BLaER1 (cell line): ENCODE measurements at regions not wholly inside any gene's neighbourhood (a gene's known extent, or its start where the extent isn't known, plus 50 kb on each side); places are given as distances from the start of the nearest gene placed in this dataset.
"Not testable (repeated sequence)": the region's sequence is repeated elsewhere in the genome, so short reads cannot be mapped to it uniquely, and the experiment has no call there.

ENCODE experiments used
- H3K27ac ChIP-seq: shearing (Covaris generic); formaldehyde crosslinking; 2 replicates; pipeline ENCODE4 v1.8.1; 2022
- H3K27me3 ChIP-seq: shearing (Covaris generic); formaldehyde crosslinking; 2 replicates; pipeline ENCODE4 v1.8.1; 2022
- H3K36me3 ChIP-seq: shearing (Covaris generic); formaldehyde crosslinking; 2 replicates; pipeline ENCODE4 v1.8.1; 2022
- H3K4me1 ChIP-seq: shearing (Covaris generic); formaldehyde crosslinking; 2 replicates; pipeline ENCODE4 v1.8.1; 2022
- H3K4me2 ChIP-seq: shearing (Covaris generic); formaldehyde crosslinking; 2 replicates; pipeline ENCODE4 v1.8.1; 2022
- H3K4me3 ChIP-seq: shearing (Covaris generic); formaldehyde crosslinking; 2 replicates; pipeline ENCODE4 v1.8.1; 2022
- H3K9ac ChIP-seq: shearing (Covaris generic); formaldehyde crosslinking; 2 replicates; pipeline ENCODE4 v1.8.1; 2022
- H3K9me3 ChIP-seq: shearing (Covaris generic); formaldehyde crosslinking; 2 replicates; pipeline ENCODE4 v1.8.1; 2022
- H4K20me1 ChIP-seq: shearing (Covaris generic); formaldehyde crosslinking; 2 replicates; pipeline ENCODE4 v1.8.1; 2022
- Cebpa-rat ChIP-seq: shearing (Covaris generic); IDR thresholded peaks from 2 replicates; pipeline ENCODE4 v1.8.1; 2022

GRCh38 chr6:112478036-112478435 is 130.9 kb downstream of the RFPL4B start:
- Histone ChIP-seq H3K27ac (no peak overlapping the region), H3K9me3 (0 out of 2 replicates have a peak, but pooled peaks cover 6% of the 10 kb centered on the region), H3K9ac (no peak overlapping the region), H3K27me3 (no peaks in the 10 kb centered on the region), H3K4me1 (peaks cover 7% of the 10 kb centered on the region), H4K20me1 (no peaks in the 10 kb centered on the region), H3K36me3 (no peaks in the 10 kb centered on the region), H3K4me3 (no peak overlapping the region), H3K4me2 (no peak overlapping the region)
- TF ChIP-seq Cebpa-rat, result no peak

- not testable (repeated sequence) for H3K9me3 ChIP-seq, H3K9ac ChIP-seq, H3K36me3 ChIP-seq, H3K27ac ChIP-seq, H3K4me1 ChIP-seq, H3K4me3 ChIP-seq, H4K20me1 ChIP-seq, H3K27me3 ChIP-seq, H3K4me2 ChIP-seq
Measured at GRCh38 chr6:112479975-112480374, 132.8 kb downstream of the RFPL4B start.

- H3K9ac ChIP-seq, result no peak overlapping the region
- no peak for TF ChIP-seq Cebpa-rat
- H3K9me3 ChIP-seq, result 0 out of 2 replicates have a peak, but pooled peaks cover 6% of the 10 kb centered on the region
- H3K4me1 ChIP-seq, result peaks cover 6% of the 10 kb centered on the region
- no peaks in the 10 kb centered on the region for H4K20me1 ChIP-seq
- no peak overlapping the region for H3K4me2 ChIP-seq
- H3K36me3 ChIP-seq, result no peaks in the 10 kb centered on the region
- no peak overlapping the region for H3K27ac ChIP-seq
- H3K4me3 ChIP-seq, result no peak overlapping the region
- H3K27me3 ChIP-seq, result no peaks in the 10 kb centered on the region
Measured at GRCh38 chr6:112480553-112480952, 133.4 kb downstream of the RFPL4B start.

- H3K27me3 ChIP-seq, result no peaks in the 10 kb centered on the region
- H3K27ac ChIP-seq, result no peak overlapping the region
- H3K4me1 ChIP-seq, result peaks cover 12% of the 10 kb centered on the region
- H3K9me3 ChIP-seq, result 0 out of 2 replicates have a peak, but pooled peaks cover 6% of the 10 kb centered on the region
- H3K36me3 ChIP-seq, result no peaks in the 10 kb centered on the region
- no peak overlapping the region for H3K9ac ChIP-seq
- no peak for TF ChIP-seq Cebpa-rat
- H3K4me3 ChIP-seq, result no peak overlapping the region
- H3K4me2 ChIP-seq, result no peak overlapping the region
- H4K20me1 ChIP-seq, result no peaks in the 10 kb centered on the region
Measured at GRCh38 chr6:112481211-112481610, 134.1 kb downstream of the RFPL4B start.

GRCh38 chr6:112482373-112482772 is 135.2 kb downstream of the RFPL4B start:
- peaks cover 24% of the 10 kb centered on the region for H3K4me1 ChIP-seq
- TF ChIP-seq Cebpa-rat, result no peak
- H3K4me3 ChIP-seq, result no peak overlapping the region
- H3K9ac ChIP-seq, result no peak overlapping the region
- H3K9me3 ChIP-seq, result 0 out of 2 replicates have a peak, but pooled peaks cover 6% of the 10 kb centered on the region
- no peak overlapping the region for H3K4me2 ChIP-seq
- H3K27me3 ChIP-seq, result no peaks in the 10 kb centered on the region
- no peaks in the 10 kb centered on the region for H4K20me1 ChIP-seq
- H3K36me3 ChIP-seq, result no peaks in the 10 kb centered on the region
- no peak overlapping the region for H3K27ac ChIP-seq

GRCh38 chr6:112485120-112485826 is 138.1 kb downstream of the RFPL4B start:
- no peak overlapping the region for H3K9ac ChIP-seq
- H3K27ac ChIP-seq, result no peak overlapping the region
- H4K20me1 ChIP-seq, result no peaks in the 10 kb centered on the region
- no peaks in the 10 kb centered on the region for H3K36me3 ChIP-seq
- H3K4me1 ChIP-seq, result peaks cover 45% of the 10 kb centered on the region
- TF ChIP-seq Cebpa-rat, result no peak
- H3K27me3 ChIP-seq, result no peaks in the 10 kb centered on the region
- no peak overlapping the region for H3K4me2 ChIP-seq
- H3K9me3 ChIP-seq, result peaks cover 3% of the 10 kb centered on the region; the same call in 1 of the 2 replicates
- H3K4me3 ChIP-seq, result no peak overlapping the region

GRCh38 chr6:112485827-112486212 is 138.7 kb downstream of the RFPL4B start:
- Histone ChIP-seq H3K4me1 (peaks cover 45% of the 10 kb centered on the region), H3K4me2 (0 out of 2 replicates have a peak overlapping the region, but pooled peaks have one; percentile 2), H3K27me3 (no peaks in the 10 kb centered on the region), H3K9me3 (peaks cover 3% of the 10 kb centered on the region; the same call in 1 of the 2 replicates), H4K20me1 (no peaks in the 10 kb centered on the region), H3K27ac (no peak overlapping the region), H3K4me3 (no peak overlapping the region), H3K36me3 (no peaks in the 10 kb centered on the region), H3K9ac (no peak overlapping the region)
- no peak for TF ChIP-seq Cebpa-rat

- H3K9me3 ChIP-seq, result no peaks in the 10 kb centered on the region; the same call in 1 of the 2 replicates
Measured at GRCh38 chr6:112486454-112486853, 139.3 kb downstream of the RFPL4B start.

GRCh38 chr6:112488238-112488637 is 141.1 kb downstream of the RFPL4B start:
- H4K20me1 ChIP-seq, result no peaks in the 10 kb centered on the region
- H3K27me3 ChIP-seq, result no peaks in the 10 kb centered on the region
- H3K4me1 ChIP-seq, result peaks cover 45% of the 10 kb centered on the region
- no peaks in the 10 kb centered on the region; the same call in 1 of the 2 replicates for H3K9me3 ChIP-seq
- no peak for TF ChIP-seq Cebpa-rat
- peak overlapping the region; percentile 70 for H3K4me2 ChIP-seq
- H3K36me3 ChIP-seq, result no peaks in the 10 kb centered on the region
- no peak overlapping the region for H3K4me3 ChIP-seq
- no peak overlapping the region for H3K9ac ChIP-seq
- no peak overlapping the region for H3K27ac ChIP-seq

More at GRCh38 chr6:112486454-112486853, 139.3 kb downstream of the RFPL4B start:
- TF ChIP-seq Cebpa-rat, result no peak
- H3K27me3 ChIP-seq, result no peaks in the 10 kb centered on the region
- no peaks in the 10 kb centered on the region for H4K20me1 ChIP-seq
- no peaks in the 10 kb centered on the region for H3K36me3 ChIP-seq
- no peak overlapping the region for H3K9ac ChIP-seq
- H3K27ac ChIP-seq, result no peak overlapping the region
- H3K4me1 ChIP-seq, result peaks cover 45% of the 10 kb centered on the region
- no peak overlapping the region for H3K4me3 ChIP-seq
- 0 out of 2 replicates have a peak overlapping the region, but pooled peaks have one; percentile 11 for H3K4me2 ChIP-seq

- Histone ChIP-seq H4K20me1 (no peaks in the 10 kb centered on the region), H3K27me3 (no peaks in the 10 kb centered on the region), H3K36me3 (no peaks in the 10 kb centered on the region), H3K9me3 (no peaks in the 10 kb centered on the region), H3K4me3 (no peak overlapping the region), H3K9ac (no peak overlapping the region), H3K4me1 (peaks cover 24% of the 10 kb centered on the region), H3K27ac (no peak overlapping the region), H3K4me2 (peak overlapping the region; percentile 47)
- no peak for TF ChIP-seq Cebpa-rat
Measured at GRCh38 chr6:112501705-112502104, 154.6 kb downstream of the RFPL4B start.
